ENCODE measurements at regions not wholly inside any gene's neighbourhood (a gene's known extent, or its start where the extent isn't known, plus 50 kb on each side); places are given as distances from the start of the nearest gene placed in this dataset.

DNA sequence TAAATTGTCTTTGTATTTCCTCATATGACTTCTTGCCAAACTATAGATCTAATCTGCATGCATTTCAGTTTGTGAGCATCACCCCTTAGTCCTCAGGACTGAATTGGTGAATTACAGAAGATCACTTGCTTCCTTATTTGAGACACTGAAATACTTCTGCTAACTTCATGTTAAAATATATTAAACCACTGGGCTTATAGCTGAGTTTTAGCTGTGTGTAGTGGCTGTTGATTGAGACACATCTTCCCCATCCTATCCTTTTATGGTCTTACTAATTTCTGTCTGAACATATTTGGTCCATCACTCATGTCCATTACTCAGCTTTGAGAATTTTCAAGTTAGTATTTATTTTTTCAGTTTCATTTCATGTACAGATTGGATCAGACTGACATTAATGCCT lies 295.9 kb downstream of the PSAT1 start:
- TF ChIP-seq CTCF (IDR thresholded peaks at IDR 0.05): no peak
- TF ChIP-seq EZH2phosphoT487 (IDR thresholded peaks at IDR 0.05): no peak
